GM23338 (cell line): ENCODE measurements at regions not wholly inside any gene's neighbourhood (a gene's known extent, or its start where the extent isn't known, plus 50 kb on each side); places are given as distances from the start of the nearest gene placed in this dataset.

Source experiments
- ATAC-seq: fragments of 200-7000 bp; cut with Tn5 transposase; 3 replicates; pipeline ENCODE4 v1.9.1; 2020
- DNase-seq: peaks from one replicate; pipeline ENCODE4 v3.0.0-alpha.2; 2015; ENCODE audit warnings: low spot score
- H2AFZ ChIP-seq: fragments of 200-600 bp; sonication (generic); 2 replicates; pipeline ENCODE4 v1.8.0; 2016; ENCODE audit warnings: antibody characterized with exemption, mild to moderate bottlenecking, moderate library complexity
- H3F3A ChIP-seq: fragments of 200-600 bp; sonication (generic); replicated peaks from 2 replicates; pipeline ENCODE4 v1.8.0; 2017; ENCODE audit warnings: antibody characterized with exemption, mixed run types, low read depth
- H3K27ac ChIP-seq: fragments of 200-600 bp; sonication (generic); 2 replicates; pipeline ENCODE4 v1.6.1; 2016; ENCODE audit warnings: low read depth
- H3K27me3 ChIP-seq: fragments of 200-600 bp; sonication (generic); 2 replicates; pipeline ENCODE4 v1.8.0; 2016; ENCODE audit warnings: mild to moderate bottlenecking, mixed run types, moderate library complexity; ENCODE audit not compliant: insufficient read depth
- H3K36me3 ChIP-seq: fragments of 200-600 bp; sonication (generic); 2 replicates; pipeline ENCODE4 v1.8.0; 2016; ENCODE audit warnings: mild to moderate bottlenecking; ENCODE audit not compliant: insufficient read depth
- H3K4me1 ChIP-seq: fragments of 200-600 bp; sonication (generic); 2 replicates; pipeline ENCODE4 v1.8.0; 2016; ENCODE audit warnings: mild to moderate bottlenecking, moderate library complexity; ENCODE audit not compliant: insufficient read depth
- H3K4me2 ChIP-seq: fragments of 200-600 bp; sonication (generic); 2 replicates; pipeline ENCODE4 v1.7.1; 2017; ENCODE audit warnings: mixed run types
- H3K4me3 ChIP-seq: fragments of 200-600 bp; sonication (generic); 2 replicates; pipeline ENCODE4 v1.6.1; 2016; ENCODE audit warnings: mixed run types
- H3K79me2 ChIP-seq: fragments of 200-600 bp; sonication (generic); replicated peaks from 2 replicates; pipeline ENCODE4 v1.8.0; 2017; ENCODE audit warnings: mild to moderate bottlenecking; ENCODE audit not compliant: insufficient read depth
- H3K9me2 ChIP-seq: fragments of 200-600 bp; sonication (generic); 2 replicates; pipeline ENCODE4 v1.8.0; 2017; ENCODE audit not compliant: insufficient read depth
- H4K20me1 ChIP-seq: fragments of 200-600 bp; sonication (generic); replicated peaks from 2 replicates; pipeline ENCODE4 v1.8.0; 2017; ENCODE audit warnings: mild to moderate bottlenecking; ENCODE audit not compliant: insufficient read depth
- H3K27ac Mint-ChIP-seq: 2 replicates; pipeline ENCODE4 v1.8.0; 2020; ENCODE audit warnings: inconsistent platforms, mild to moderate bottlenecking, moderate library complexity, mixed read lengths
- H3K27me3 Mint-ChIP-seq: 3 replicates; pipeline ENCODE4 v1.8.0; 2022; ENCODE audit warnings: low read depth, mild to moderate bottlenecking, moderate library complexity, mixed read lengths, inconsistent platforms; ENCODE audit not compliant: insufficient read depth, poor library complexity
- H3K36me3 Mint-ChIP-seq: 3 replicates; pipeline ENCODE4 v1.8.0; 2021; ENCODE audit warnings: low read depth, mild to moderate bottlenecking, inconsistent platforms, moderate library complexity, mixed read lengths
- H3K4me1 Mint-ChIP-seq: 3 replicates; pipeline ENCODE4 v1.8.0; 2020; ENCODE audit warnings: mild to moderate bottlenecking, inconsistent platforms, mixed read lengths
- H3K4me3 Mint-ChIP-seq: 3 replicates; pipeline ENCODE4 v1.8.0; 2021; ENCODE audit warnings: moderate library complexity, mild to moderate bottlenecking, inconsistent platforms, mixed read lengths
- H3K9me3 Mint-ChIP-seq: 3 replicates; pipeline ENCODE4 v1.8.0; 2020; ENCODE audit warnings: moderate library complexity, mild to moderate bottlenecking, inconsistent platforms, mixed read lengths
- CREB1 ChIP-seq: fragments of 250-450 bp; sonication (Bioruptor Pico); IDR thresholded peaks from 2 replicates; pipeline ENCODE4 v1.5.0; 2020; ENCODE audit warnings: low read depth, mild to moderate bottlenecking, moderate library complexity
- EZH2 ChIP-seq: fragments of 200-600 bp; sonication (generic); IDR thresholded peaks from one replicate; pipeline ENCODE4 v1.8.0; 2017; ENCODE audit warnings: antibody characterized with exemption, mild to moderate bottlenecking, low read depth; ENCODE audit not compliant: unreplicated experiment
- EZH2phosphoT487 ChIP-seq: fragments of 200-600 bp; sonication (generic); IDR thresholded peaks from one replicate; pipeline ENCODE4 v1.8.1; 2018; ENCODE audit warnings: antibody characterized with exemption; ENCODE audit not compliant: unreplicated experiment
- JUNB ChIP-seq: IDR thresholded peaks from one replicate; pipeline ENCODE4 v1.6.1; 2016; ENCODE audit warnings: antibody characterized with exemption; ENCODE audit not compliant: unreplicated experiment
- NANOG ChIP-seq: IDR thresholded peaks from 2 replicates; pipeline ENCODE4 v1.6.1; 2016; ENCODE audit warnings: antibody characterized with exemption, borderline replicate concordance
- POLR2AphosphoS5 ChIP-seq: IDR thresholded peaks from 2 replicates; pipeline ENCODE4 v1.6.1; 2016; ENCODE audit warnings: antibody characterized with exemption, low read depth
- STAT1 ChIP-seq: IDR thresholded peaks from one replicate; pipeline ENCODE4 v1.6.1; 2016; ENCODE audit warnings: antibody characterized with exemption; ENCODE audit not compliant: unreplicated experiment
- ZNF114 ChIP-seq: fragments of 250-450 bp; sonication (Bioruptor Pico); IDR thresholded peaks from 2 replicates; pipeline ENCODE4 v1.5.0; 2020; ENCODE audit warnings: mild to moderate bottlenecking, moderate library complexity
- ZNF331 ChIP-seq: fragments of 250-450 bp; sonication (Bioruptor Pico); IDR thresholded peaks from 2 replicates; pipeline ENCODE4 v1.5.0; 2020; ENCODE audit warnings: low read depth, mild to moderate bottlenecking, moderate library complexity
- ZNF462 ChIP-seq: fragments of 250-450 bp; sonication (Bioruptor Pico); IDR thresholded peaks from 2 replicates; pipeline ENCODE4 v1.5.0; 2020; ENCODE audit warnings: mild to moderate bottlenecking, moderate library complexity
- TF ChIP-seq, protein P1 (sequence below), 2 experiments: fragments of 200-600 bp in 1 of 2; sonication (generic) in 1 of 2; conservative IDR thresholded peaks; 2 replicates each; pipeline versions ENCODE4 v1.5.1 to v1.6.1; 2016 to 2017; ENCODE audit warnings: antibody characterized with exemption in 2 of 2, low read depth in 2 of 2, mild to moderate bottlenecking in 2 of 2, moderate library complexity in 1 of 2
- TF ChIP-seq, protein P2 (sequence below): IDR thresholded peaks from one replicate; pipeline ENCODE4 v1.6.1; 2018; ENCODE audit warnings: antibody characterized with exemption; ENCODE audit not compliant: unreplicated experiment
- TF ChIP-seq, protein P3 (sequence below): IDR thresholded peaks from 2 replicates; pipeline ENCODE4 v1.6.1; 2016; ENCODE audit warnings: antibody characterized with exemption

- no peaks in the 10 kb centered on the region for H3K9me2 ChIP-seq
- Mint-ChIP-seq H3K36me3 (peaks cover 2% of the 10 kb centered on the region; the same call in 1 of the 3 replicates), H3K4me3 (no peak overlapping the region), H3K4me1 (peaks cover 13% of the 10 kb centered on the region), H3K27me3 (peaks cover 3% of the 10 kb centered on the region), H3K27ac (no peak overlapping the region), H3K9me3 (peaks cover 3% of the 10 kb centered on the region; the same call in 1 of the 3 replicates)
- no peaks in the 10 kb centered on the region for H3F3A ChIP-seq
- H3K27me3 ChIP-seq, result no peaks in the 10 kb centered on the region
- ATAC-seq (peak; percentile 43; the same call in 2 of the 3 replicates), DNase-seq (no peak)
- H4K20me1 ChIP-seq, result no peaks in the 10 kb centered on the region; the same call in 1 of the 2 replicates
- H2AFZ ChIP-seq, result no peak overlapping the region
- peaks cover 7% of the 10 kb centered on the region; the same call in 1 of the 2 replicates for H3K4me1 ChIP-seq
- no peaks in the 10 kb centered on the region for H3K36me3 ChIP-seq
- H3K4me3 ChIP-seq, result no peak overlapping the region
- no peak for TF ChIP-seq EZH2phosphoT487
- TF ChIP-seq ZNF462 (CRISPR knock-in tag), result no peak
- TF ChIP-seq, protein P1, sequence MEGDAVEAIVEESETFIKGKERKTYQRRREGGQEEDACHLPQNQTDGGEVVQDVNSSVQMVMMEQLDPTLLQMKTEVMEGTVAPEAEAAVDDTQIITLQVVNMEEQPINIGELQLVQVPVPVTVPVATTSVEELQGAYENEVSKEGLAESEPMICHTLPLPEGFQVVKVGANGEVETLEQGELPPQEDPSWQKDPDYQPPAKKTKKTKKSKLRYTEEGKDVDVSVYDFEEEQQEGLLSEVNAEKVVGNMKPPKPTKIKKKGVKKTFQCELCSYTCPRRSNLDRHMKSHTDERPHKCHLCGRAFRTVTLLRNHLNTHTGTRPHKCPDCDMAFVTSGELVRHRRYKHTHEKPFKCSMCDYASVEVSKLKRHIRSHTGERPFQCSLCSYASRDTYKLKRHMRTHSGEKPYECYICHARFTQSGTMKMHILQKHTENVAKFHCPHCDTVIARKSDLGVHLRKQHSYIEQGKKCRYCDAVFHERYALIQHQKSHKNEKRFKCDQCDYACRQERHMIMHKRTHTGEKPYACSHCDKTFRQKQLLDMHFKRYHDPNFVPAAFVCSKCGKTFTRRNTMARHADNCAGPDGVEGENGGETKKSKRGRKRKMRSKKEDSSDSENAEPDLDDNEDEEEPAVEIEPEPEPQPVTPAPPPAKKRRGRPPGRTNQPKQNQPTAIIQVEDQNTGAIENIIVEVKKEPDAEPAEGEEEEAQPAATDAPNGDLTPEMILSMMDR (conservative IDR thresholded peaks at IDR 0.05; ENCODE audit: low read depth in 2 of 2), result no peak
- TF ChIP-seq EZH2, result no peak
- TF ChIP-seq, protein P2, sequence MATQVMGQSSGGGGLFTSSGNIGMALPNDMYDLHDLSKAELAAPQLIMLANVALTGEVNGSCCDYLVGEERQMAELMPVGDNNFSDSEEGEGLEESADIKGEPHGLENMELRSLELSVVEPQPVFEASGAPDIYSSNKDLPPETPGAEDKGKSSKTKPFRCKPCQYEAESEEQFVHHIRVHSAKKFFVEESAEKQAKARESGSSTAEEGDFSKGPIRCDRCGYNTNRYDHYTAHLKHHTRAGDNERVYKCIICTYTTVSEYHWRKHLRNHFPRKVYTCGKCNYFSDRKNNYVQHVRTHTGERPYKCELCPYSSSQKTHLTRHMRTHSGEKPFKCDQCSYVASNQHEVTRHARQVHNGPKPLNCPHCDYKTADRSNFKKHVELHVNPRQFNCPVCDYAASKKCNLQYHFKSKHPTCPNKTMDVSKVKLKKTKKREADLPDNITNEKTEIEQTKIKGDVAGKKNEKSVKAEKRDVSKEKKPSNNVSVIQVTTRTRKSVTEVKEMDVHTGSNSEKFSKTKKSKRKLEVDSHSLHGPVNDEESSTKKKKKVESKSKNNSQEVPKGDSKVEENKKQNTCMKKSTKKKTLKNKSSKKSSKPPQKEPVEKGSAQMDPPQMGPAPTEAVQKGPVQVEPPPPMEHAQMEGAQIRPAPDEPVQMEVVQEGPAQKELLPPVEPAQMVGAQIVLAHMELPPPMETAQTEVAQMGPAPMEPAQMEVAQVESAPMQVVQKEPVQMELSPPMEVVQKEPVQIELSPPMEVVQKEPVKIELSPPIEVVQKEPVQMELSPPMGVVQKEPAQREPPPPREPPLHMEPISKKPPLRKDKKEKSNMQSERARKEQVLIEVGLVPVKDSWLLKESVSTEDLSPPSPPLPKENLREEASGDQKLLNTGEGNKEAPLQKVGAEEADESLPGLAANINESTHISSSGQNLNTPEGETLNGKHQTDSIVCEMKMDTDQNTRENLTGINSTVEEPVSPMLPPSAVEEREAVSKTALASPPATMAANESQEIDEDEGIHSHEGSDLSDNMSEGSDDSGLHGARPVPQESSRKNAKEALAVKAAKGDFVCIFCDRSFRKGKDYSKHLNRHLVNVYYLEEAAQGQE, result no peak
- TF ChIP-seq JUNB, result no peak
- no peak for TF ChIP-seq ZNF331
- TF ChIP-seq, protein P3, sequence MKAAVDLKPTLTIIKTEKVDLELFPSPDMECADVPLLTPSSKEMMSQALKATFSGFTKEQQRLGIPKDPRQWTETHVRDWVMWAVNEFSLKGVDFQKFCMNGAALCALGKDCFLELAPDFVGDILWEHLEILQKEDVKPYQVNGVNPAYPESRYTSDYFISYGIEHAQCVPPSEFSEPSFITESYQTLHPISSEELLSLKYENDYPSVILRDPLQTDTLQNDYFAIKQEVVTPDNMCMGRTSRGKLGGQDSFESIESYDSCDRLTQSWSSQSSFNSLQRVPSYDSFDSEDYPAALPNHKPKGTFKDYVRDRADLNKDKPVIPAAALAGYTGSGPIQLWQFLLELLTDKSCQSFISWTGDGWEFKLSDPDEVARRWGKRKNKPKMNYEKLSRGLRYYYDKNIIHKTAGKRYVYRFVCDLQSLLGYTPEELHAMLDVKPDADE, result no peak
- TF ChIP-seq STAT1, result no peak
- no peak for TF ChIP-seq ZNF114 (CRISPR knock-in tag)
- TF ChIP-seq POLR2AphosphoS5, result no peak
- TF ChIP-seq CREB1 (CRISPR knock-in tag), result no peak
- no peak for TF ChIP-seq NANOG
- H3K27ac ChIP-seq, result no peak overlapping the region
- H3K79me2 ChIP-seq, result no peaks in the 10 kb centered on the region
- no peak overlapping the region for H3K4me2 ChIP-seq
Observed at GRCh38 chr22:27561286-27561904, 240.2 kb downstream of the MN1 start.
